ENCODE measurements at regions not wholly inside any gene's neighbourhood (a gene's known extent, or its start where the extent isn't known, plus 50 kb on each side); places are given as distances from the start of the nearest gene placed in this dataset.

DNA sequence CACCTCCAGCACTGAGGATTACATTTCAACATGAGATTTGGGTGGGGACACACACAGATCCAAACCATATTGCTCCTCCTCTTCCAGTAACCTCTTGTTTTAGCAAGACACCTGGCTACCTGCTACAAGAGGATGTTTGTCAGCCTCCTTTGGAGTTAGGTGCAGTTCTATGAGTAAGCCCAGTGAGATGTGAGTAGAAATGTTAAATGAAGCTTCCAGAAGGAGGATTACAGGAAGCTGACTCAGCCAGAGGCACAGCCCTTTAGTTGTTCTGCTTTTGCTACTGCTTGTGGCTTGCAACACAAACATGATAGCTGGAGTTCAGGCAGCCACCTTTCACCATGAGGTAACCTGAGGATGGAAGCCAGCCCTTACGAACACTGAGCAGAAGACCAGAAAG is 382.7 kb upstream of the RNF32 start:
- no peak for DNase-seq

DNA sequence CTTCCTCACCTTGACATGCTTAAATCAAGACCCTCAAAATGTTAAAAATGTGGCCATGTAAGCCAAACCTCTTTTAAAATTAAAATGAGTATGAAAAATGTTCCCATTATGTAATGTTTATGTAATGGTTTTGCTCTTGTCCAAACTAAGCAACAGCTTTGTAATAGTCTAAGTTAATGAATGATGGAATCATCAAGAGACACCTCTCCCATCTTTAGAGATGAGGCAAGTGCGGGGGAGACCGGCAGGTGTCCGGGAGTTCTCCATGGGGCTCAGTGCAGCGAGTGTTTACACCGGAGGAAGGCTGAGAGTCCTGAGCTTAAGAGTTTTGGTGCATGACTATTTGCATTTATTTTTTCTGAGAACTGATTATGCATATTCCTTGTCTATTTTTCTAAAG is 384.9 kb upstream of the RNF32 start:
- no peak for DNase-seq

DNA sequence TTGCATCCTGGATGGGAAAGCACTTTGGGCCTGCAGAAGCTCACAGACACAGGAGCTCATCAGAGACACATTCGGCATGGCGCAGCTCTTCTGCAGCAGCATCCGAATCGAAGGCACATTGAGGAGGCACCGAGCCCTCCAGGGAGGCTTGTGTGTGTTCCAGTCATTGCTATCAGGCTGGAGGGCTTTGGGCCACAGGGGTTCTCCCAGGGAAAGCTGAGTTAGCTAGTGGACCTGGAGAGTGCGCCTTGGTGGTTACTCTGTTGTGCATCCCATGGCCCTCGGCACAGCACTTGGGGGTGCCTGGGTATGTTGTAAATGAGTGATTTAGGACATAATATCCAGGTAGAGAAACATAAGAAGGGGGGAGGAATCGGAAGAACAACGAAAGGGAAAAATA is 388.7 kb upstream of the RNF32 start:
- DNase-seq, result no peak

DNA sequence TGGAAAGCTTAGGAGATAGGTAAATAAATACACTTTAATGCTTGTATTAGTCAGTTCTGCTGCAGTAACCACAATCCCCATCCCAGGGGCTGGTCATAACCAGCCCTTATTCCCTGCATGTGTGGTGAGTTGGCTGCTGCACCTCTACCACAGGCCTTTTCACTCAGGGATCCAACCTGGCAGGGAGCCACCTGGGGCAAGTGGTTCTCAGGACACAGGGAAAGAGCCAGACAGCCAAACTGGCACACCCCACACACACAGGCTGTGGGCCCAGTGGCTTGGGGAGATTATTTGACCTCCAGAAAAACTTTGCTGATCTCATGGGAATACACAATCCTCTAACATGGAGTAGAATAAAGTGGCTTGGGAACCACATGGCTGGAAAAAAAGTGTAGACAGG is 400.0 kb upstream of the RNF32 start:
- no peak for DNase-seq

DNA sequence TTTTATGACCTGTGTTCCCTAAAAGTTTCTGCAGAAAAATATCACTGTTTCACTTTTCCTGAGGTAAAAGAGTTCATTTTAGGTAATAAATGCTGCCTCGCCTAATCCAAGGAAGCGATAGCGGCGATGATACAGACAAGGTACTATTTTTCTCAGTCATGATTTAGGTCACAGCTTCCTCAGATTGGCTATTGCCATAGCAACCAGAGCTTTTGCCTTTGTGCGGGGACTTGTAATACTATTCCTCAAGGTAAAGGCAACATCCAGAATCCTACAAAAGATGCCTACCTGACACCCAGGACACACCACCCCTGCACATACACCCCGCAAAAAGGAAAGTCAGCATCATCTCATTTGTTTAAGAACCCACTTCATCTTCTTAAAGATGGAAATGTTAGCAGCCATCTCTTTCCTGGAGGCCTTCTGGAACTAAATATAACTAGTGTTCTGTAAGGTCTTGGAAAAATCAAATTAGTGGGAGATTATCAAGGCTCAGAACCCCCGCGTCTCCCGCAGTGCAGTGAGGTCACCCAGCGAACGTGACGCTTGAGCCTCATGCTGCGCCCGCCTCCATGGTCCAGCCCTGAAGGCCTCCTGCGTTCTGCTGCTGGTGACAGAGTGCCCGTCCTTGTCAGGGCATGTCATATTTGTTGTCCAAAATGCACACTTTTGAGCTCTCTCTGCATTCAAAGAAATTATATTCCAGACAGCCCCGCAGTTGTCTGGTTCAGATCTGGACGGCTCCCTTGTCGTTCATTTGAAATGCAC is 402.0 kb upstream of the RNF32 start:
- no peak for DNase-seq

DNA sequence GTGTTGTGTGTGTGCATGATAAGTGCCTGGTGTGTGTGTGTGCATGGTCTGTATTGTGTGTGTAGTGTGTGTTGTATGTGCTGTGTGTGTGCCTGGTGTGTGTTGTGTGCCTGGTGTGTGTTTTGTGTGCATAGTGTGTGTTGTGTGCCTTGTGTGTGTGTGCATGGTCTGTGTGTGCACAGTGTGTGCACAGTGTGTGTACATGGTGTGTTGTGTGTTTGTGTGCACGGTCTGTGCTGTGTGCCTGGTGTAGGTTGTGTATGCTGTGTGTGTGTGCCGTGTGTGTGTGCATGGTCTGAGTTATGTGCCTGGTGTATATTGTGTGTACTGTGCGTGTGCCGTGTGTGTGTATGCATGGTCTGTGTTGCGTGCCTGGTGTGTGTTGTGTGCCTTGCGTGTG is 403.0 kb upstream of the RNF32 start:
- no peak for DNase-seq

DNA sequence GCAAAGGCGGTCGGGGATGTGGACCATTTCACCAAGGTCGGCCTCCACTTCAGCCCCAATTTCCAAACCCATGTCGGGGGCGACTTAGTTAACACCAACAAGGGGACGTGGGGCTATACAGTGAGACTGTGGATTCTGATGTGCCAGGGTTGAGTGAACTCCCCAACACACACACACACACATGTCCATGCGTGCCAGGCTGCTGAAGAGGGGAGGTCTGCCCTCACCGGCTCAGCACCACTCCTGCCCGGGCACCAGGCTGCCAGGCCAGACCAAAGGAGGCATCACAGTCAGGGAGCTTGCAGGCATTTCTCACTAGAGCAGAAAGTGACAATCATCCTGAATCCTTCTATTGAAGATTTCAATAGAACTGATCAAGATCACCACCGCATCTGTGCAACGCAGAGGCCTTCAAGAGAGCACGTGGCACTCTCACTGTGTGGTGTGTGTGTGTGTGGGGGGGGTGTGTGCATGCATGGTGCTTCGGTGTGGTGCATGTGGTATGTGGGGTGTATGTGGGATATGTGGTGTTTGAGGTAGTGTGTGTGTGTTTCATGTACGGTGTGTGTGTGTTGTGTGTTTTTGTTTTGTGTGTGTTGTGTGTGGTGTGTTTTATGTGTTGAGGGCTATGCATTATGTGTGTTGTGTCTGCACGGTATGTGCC is 403.5 kb upstream of the RNF32 start:
- no peak for DNase-seq

DNA sequence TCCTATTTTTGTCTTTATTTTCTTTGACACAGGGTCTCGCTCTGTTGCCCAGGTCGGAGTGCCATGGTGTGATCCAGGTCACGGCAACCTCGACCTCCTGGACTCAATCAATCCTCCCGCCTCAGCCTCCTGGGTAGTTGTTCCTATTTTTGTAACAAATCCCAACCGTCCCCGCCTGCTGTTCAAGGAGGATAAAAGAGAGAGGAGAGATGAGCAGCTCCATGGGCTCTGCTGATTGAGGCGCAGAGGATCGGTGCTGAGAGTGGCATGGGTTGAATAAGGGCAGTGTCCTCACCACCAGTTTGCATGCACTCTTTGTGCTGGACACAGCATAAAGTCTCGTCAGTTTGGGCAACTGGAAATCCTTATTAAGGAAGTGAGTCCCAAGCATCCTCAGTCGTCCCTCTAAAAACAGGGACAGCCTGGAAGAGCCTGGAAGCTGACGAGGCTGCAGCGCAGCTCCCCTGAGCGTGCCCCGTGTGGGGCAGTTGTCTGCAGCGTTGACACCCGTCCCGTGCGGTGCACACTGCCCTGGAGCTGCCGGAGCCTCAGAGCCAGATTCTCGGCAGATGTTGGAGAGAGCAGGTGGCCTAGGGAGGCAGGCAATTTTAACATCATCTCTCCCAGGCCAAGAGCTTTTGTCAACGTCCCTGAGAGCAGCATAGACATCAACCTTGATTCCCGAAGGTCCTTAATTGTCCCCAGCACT is 404.2 kb upstream of the RNF32 start:
- DNase-seq, result no peak

DNA sequence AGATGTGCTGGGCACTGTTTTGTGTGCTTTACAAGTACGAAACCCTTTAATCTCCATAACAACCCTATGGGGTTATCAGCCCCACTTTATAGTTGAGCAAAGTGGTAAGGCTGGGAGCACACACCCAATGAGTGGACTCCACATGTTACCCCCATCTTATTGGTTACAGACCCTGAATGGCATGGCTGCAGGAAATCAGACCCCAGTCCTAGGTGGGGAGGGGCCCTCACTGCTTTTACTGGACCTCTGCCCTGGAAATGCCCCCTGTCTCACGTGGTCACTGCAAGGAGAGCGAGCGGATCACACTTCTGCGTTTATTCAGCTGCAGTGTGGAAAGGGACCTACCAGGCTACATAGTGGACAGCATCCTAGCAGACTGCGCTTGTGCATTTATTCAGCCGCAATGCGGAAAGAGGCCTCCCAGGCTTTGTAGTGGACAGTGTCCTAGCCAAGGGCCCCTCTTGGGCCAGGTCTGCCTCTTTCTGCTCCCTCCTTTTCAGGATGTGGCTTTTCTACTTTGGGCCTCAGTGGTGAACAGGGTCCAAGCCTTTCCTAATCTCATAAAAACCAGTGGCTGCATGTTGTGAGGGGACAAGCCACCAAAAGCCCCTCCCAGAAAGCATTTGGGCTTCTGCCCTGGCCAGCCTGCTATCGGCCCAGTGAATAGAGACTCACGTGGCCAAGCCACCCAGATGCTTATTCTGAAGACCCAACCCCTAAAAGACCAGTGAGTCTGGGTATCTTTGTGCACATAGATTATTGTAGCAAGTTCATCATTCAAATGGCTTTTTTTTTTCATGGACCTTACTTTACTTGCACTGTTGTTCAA is 405.7 kb upstream of the RNF32 start:
- DNase-seq, result no peak

DNA sequence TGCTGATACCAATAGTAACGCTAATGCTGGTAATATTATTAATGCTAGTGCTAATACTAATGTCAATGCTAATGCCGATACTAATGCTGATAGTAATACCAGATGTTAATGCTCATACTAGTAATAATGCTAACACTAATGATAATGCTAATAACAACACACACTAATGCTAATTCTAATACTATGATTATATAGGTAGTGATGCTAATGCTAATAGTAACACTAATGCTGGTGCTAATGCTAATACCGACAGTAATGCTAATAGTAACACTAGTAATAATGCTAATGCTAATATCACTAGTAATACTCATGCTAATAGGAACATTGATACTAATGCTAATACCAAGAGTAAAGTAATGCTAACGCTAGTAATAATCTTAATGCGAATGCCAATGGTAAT is 406.4 kb upstream of the RNF32 start:
- no peak for DNase-seq

DNA sequence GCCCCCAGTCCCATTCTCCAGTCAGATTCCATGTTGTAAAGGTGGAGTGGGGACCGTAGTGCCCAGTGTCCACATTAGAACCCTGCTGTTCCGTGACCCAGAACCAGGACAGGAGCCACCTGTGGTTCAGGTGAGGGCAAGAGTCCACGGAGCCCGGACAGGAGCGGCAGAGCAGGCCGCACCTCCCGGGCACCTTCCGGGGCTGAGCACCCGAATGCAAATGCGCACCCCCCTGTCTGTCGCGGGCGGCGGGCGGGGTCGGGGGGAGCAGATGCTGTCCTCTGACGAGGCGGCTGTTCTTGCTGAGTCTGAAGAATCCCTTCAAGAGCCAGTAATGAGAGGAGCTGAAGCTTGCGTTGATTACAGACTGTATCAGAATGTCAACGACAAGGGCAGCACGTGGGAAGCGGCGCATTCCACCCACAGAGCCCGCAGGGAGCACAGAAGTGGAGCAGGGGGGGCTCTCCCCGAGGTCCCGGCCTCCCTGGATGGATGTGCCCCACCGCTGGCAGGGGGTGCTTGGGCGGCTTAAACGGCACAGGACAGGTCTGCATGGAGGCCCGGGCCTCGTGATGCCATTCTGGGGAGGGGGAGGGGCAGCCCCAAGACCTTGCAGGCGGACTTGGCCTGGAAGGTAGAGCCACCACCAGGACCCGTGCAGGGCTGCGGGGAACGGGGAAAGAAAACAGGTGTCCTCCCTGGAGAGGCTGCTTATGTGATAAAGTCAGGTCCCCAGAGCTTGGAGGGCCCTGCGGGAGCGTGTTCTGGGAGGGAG is 407.5 kb upstream of the RNF32 start:
- DNase-seq, result no peak

DNA sequence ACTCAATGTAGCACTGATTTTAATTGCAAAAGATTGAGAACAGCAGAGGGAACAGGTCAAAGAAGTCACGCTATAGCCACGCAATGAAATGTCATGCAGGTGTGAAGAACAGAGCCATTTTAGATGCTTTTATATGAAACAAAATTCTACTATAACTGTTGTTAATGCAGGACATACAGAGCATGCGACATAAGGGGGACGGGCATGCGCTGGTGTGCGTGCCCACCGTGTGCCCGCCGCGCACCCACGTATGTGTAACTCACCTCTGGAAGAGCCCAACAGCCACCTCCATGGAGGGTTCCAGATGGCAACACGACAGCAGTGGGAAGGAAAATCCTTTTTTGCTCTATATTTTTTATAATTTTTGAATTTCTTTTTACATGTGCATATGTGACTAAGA is 410.0 kb upstream of the RNF32 start:
- DNase-seq, result no peak

DNA sequence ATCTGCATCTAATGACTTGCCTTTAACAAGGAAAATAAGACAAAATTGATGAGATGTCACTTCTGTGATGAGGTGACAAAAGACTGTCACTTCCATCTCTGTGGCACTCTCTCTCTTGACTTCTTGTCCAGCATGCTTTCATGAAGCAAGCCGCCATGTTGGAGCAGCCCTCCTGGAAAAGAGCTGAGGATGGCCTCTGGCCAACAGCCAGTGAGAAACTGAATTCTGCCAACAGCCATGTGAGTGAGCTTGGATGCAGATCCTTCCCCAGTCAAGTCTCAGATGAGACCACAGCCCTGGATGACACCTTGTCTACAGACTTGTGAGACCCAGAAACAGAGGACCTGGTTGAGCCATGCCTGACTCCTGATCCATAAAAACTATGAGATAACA is 412.6 kb upstream of the SHH start:
- no peak for DNase-seq

DNA sequence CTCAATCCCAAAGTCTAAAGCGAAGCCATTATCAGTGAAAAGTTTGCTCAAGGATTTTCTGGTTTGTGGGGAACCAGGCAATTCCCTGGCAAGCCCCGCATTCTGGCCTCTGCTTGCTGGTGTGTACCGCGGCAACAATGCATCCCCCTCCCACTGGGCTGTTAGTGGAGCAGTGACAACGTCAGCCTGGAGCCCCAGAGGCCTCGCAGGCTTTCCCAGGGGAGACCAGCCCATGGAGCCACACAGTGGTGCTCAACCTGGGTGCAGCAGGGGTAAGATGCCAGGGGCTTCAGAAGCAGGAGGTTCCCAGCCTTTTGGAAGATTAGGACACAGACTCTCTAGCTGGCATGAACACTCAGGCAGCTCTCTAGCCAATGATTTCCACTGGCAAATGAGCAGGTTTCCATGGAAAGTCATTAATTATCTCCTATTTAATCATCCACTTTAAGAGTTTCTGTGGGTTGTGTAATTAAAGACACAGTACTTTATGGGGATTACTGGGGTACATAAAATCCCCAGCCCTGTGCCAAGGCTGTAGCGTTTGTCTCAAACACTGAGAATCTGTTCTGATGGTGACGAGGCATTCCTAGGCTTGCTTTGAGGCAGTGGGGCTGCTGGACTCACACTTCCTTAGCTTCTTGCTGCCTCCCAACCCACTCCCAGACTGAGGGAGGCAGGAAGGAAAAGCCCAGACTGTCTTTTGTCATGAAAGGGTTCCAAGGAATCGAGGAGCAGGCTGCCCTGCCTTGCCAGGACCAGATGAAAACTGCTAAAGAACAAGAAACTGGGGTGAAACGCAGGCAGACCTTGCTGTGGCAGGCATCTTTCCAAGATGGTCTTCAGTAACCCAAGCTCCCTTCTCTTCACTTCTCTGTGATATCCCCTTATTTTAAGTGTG is 411.9 kb upstream of the SHH start:
- DNase-seq, result no peak

DNA sequence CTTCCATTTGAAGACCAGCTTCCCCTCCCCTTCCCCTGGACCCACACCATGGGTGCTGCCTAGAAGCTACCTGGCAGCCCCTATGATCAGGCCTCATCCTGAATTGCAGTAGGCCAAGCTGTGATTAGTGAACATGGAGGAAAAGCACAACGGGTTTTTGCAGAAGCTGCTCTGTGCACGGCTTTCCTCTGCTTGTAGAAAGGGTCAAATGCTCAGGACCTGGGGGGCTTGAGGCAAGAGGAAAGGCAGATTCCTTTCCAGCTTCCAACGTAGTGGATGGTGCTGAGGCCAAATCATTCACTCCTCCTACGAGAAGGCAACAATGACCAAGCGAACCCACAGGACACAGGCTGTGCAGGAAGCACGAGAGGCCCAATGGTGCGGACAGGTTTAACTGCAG is 410.3 kb upstream of the SHH start:
- DNase-seq, result no peak

DNA sequence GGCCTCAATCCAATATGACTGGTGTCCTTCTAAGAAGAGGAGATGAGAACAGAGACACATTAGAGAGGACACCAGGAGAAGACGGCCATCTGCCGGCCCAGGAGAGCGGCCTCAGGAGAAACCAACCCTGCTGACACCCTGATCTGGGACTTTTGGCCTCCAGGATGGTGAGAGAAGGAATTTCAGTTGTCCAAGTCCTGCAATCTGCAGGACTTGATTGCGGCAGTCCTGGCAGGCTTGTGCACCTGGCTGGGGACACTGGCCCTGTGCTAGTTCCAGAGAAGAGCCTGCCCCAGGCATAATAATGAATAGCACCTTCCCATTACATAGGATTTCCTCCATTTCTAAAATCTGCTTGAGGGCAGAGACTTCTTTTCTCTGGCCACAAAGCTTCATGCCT is 409.9 kb upstream of the SHH start:
- DNase-seq, result no peak

DNA sequence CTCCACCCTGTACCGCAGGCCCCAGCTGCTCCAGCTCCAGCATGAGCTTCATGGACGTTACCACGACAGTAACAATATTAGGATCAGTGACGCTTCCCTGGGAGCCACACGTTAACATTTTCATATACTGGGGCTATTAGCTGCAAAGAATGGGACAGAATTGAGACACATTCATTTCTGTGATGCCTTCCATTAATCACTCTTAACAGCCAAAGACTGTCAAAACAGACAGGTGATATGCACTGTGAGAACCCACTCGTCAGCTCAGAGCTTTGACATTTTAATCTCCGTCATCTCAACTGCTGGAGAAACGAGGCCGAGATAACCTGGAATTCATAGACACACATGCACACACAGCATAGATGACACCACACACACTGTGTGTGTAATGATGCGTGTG is 408.4 kb upstream of the SHH start:
- no peak for DNase-seq

DNA sequence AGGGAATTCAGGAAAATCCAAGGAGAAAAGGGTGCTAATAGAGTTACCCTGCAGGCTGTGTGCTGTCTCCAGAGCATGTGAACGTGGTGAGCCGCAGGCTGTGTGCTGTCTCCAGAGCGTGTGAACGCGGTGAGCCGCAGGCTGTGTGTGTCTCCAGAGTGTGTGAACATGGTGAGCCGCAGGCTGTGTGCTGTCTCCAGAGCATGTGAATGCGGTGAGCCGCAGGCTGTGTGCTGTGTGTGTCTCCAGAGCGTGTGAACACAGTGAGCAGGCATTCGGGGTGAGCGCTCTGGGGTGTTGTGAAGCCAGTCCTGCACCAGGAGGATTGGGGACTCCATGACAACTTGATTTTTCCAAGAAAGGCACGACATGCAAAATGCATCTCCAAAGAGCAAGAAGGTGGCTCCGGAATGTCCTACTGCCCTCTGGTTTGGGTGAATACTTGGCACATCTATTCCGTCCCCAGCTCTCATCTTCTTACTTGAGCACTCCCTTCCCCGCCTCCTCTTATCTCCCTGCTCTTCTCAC is 407.9 kb upstream of the SHH start:
- no peak for DNase-seq

DNA sequence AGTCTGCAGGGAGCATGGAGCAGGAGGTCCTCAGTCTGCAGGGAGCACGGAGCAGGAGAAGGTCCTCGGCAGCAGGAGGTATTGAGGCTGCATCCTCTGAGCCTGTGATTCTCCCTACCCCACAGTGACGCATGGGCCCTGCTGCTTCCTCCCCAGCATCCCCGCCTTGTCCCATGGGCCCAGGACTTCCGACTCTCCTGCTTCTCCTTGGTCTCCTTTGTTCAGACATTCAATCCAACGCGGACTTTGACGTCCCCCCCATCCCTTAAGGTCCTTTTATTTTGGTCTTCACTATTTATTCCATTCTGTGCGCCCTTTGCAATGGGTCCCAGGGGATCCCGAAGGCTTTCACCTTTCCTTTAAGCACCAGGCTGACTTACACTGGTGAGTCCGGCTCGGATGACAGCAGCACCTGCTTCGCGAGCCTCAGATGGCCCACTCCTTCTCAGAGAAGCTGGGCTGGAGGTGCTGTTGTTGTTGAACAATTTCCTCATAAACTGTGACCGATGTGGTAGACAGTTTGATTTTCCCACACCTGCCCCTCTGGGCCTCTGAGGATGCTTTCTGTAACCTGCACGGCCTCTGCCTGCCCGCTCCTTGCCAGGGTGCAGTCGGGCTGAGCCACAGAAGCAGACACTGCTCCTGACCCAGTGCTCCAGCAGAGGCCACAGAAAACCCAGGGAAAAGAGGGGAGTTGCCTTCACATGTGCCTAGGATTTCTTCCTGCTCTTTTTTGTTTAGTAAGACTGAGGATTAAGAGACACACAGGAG is 407.2 kb upstream of the SHH start:
- DNase-seq, result no peak

DNA sequence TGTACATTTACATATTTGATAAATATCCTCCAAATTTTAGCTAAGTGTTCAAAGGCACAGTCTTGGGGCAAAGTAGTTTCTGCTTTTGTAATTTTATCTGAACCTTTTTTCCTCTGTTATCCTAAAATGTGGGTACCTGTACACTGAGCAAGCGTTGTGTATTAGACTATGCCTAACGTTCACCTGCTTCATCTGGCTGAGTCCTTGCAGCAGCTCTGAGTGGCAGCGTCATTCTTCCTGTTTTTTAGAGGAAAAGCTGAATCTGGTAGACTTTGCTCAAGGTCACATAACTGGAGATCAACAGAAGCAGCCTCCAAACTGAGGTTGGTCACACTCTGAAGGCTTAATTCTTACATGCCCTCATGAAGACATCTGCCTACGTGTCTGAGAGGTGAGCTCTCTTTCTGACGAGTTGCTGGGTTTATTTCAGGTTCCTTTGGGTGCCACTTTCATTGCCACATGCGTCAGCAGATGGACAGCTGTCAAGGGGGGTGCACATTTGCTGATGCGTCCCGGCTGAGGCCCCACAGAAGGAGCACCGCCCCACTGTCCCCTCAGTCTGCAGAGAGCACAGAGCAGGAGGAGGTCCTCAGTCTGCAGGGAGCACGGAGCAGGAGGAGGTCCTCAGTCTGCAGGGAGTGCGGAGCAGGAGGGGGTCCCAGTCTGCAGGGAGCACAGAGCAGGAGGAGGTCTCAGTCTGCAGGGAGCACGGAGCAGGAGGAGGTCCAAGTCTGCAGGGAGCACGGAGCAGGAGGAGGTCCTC is 406.5 kb upstream of the SHH start:
- DNase-seq, result no peak

Measured in NCI-H2029 (cell line).